ENCODE measurements at regions not wholly inside any gene's neighbourhood (a gene's known extent, or its start where the extent isn't known, plus 50 kb on each side); places are given as distances from the start of the nearest gene placed in this dataset.

GRCh38 chr3:99176169-99176964 lies 274.9 kb upstream of the DCBLD2 start:
- no peak for DNase-seq

- no peak for DNase-seq
These were observed 273.8 kb upstream of the DCBLD2 start for GRCh38 chr3:99175276-99175812.

GRCh38 chr3:99172736-99173657 lies 271.5 kb upstream of the DCBLD2 start:
- DNase-seq: no peak

GRCh38 chr3:99171800-99172199 lies 270.3 kb upstream of the DCBLD2 start:
- no peak for DNase-seq

GRCh38 chr3:99170867-99171517 lies 269.5 kb upstream of the DCBLD2 start:
- DNase-seq: no peak

- DNase-seq: no peak
These were observed 265.6 kb upstream of the DCBLD2 start for GRCh38 chr3:99167071-99167470.

- DNase-seq: no peak
These were observed 261.8 kb upstream of the DCBLD2 start for GRCh38 chr3:99163314-99163713.

- no peak for DNase-seq
These were observed 257.8 kb upstream of the DCBLD2 start for GRCh38 chr3:99159220-99159762.

- DNase-seq: no peak
These were observed 243.5 kb upstream of the DCBLD2 start for GRCh38 chr3:99145031-99145430.

- no peak for DNase-seq
These were observed 242.0 kb upstream of the DCBLD2 start for GRCh38 chr3:99143493-99143892.

GRCh38 chr3:99134986-99135385 lies 233.5 kb upstream of the DCBLD2 start:
- DNase-seq: no peak

GRCh38 chr3:99131876-99132275 lies 230.4 kb upstream of the DCBLD2 start:
- no peak for DNase-seq

- DNase-seq: no peak
These were observed 227.4 kb upstream of the DCBLD2 start for GRCh38 chr3:99128725-99129505.

- no peak for DNase-seq
These were observed 226.7 kb upstream of the DCBLD2 start for GRCh38 chr3:99128235-99128634.

- DNase-seq: no peak
These were observed 224.8 kb upstream of the DCBLD2 start for GRCh38 chr3:99126316-99126715.

- DNase-seq: no peak
These were observed 217.9 kb upstream of the DCBLD2 start for GRCh38 chr3:99119385-99119784.

- no peak for DNase-seq
These were observed 216.9 kb upstream of the DCBLD2 start for GRCh38 chr3:99118381-99118780.

GRCh38 chr3:99114565-99115291 lies 213.2 kb upstream of the DCBLD2 start:
- DNase-seq: no peak

- DNase-seq: no peak
These were observed 209.7 kb upstream of the DCBLD2 start for GRCh38 chr3:99111235-99111634.

GRCh38 chr3:99110401-99110800 lies 208.9 kb upstream of the DCBLD2 start:
- no peak for DNase-seq

GRCh38 chr3:99108508-99108907 lies 207.0 kb upstream of the DCBLD2 start:
- no peak for DNase-seq

Data from CD4-positive, alpha-beta T cell treated with Interleukin-15 for 1 hour (primary cell).